ENCODE measurements at regions not wholly inside any gene's neighbourhood (a gene's known extent, or its start where the extent isn't known, plus 50 kb on each side); places are given as distances from the start of the nearest gene placed in this dataset.

- no peak for TF ChIP-seq POLR2A (IDR thresholded peaks at IDR 0.05; ENCODE audit: low read length)
- no peak for TF ChIP-seq GATA1 (IDR thresholded peaks at IDR 0.05; ENCODE audit: low read depth, low read length)
These were observed 93.2 kb upstream of the ATP8A1 start for GRCh38 chr4:42750091-42750490.
